ENCODE measurements at regions not wholly inside any gene's neighbourhood (a gene's known extent, or its start where the extent isn't known, plus 50 kb on each side); places are given as distances from the start of the nearest gene placed in this dataset.

DNA sequence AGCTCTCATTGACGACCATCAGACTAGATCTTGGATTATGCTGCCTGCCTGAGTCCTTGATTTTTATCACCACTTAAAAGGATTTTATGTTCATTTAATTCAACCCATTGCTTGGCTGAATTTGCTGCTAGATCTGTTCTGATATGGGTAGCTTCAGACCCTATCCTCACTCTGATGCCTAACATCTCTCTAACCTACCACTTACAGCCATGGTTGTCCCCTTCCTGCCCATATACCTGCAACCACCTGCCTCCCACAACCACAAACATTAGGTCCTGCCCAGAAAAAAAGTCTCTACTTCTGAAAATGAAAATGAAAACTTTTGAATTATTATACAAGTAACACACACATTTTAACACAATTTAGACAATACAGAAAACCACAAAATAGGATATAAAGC is 310.8 kb downstream of the HNRNPD start:
- intact Hi-C loops (cut with DNase I) = no loop called here
- DNase-seq (no peak), ATAC-seq (no peak)
- H3K4me3 ChIP-seq = no peak overlapping the region
- H3K9me3 ChIP-seq = no peaks in the 10 kb centered on the region
- H3K27me3 ChIP-seq = no peaks in the 10 kb centered on the region
- H3K4me1 ChIP-seq = no peaks in the 10 kb centered on the region
- no peak overlapping the region for H3K27ac ChIP-seq
- no peaks in the 10 kb centered on the region for H3K36me3 ChIP-seq
- TF ChIP-seq, protein P1, sequence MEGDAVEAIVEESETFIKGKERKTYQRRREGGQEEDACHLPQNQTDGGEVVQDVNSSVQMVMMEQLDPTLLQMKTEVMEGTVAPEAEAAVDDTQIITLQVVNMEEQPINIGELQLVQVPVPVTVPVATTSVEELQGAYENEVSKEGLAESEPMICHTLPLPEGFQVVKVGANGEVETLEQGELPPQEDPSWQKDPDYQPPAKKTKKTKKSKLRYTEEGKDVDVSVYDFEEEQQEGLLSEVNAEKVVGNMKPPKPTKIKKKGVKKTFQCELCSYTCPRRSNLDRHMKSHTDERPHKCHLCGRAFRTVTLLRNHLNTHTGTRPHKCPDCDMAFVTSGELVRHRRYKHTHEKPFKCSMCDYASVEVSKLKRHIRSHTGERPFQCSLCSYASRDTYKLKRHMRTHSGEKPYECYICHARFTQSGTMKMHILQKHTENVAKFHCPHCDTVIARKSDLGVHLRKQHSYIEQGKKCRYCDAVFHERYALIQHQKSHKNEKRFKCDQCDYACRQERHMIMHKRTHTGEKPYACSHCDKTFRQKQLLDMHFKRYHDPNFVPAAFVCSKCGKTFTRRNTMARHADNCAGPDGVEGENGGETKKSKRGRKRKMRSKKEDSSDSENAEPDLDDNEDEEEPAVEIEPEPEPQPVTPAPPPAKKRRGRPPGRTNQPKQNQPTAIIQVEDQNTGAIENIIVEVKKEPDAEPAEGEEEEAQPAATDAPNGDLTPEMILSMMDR (IDR thresholded peaks at IDR 0.05) = no peak

DNA sequence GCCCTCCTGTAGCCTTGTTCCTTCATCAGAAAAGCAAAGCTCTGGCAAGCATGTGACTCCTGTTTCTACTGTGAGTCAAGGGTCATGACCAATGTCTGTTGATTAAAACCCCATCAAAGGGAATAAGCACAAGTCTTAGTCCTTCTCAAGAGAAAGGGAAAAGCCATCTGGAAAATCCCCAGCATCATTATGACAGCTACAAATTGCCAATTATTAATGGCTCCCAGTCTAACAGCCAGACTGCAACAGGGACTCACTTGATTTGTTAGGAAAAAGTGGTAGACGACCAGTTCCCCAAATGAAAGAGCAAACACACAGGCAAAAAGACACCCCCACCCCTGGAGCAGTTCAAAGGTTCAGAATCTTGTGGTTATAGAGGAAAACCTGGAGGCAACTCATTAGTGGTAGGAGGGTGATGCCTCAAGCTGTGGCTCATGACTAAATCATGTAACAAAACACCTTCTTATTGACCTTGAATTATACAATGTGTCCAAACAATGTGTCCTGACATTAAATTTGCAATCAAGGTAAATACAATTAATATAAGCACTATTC is 315.7 kb downstream of the HNRNPD start:
- no peak overlapping the region for H3K4me3 ChIP-seq
- no peaks in the 10 kb centered on the region for H3K9me3 ChIP-seq
- no peak overlapping the region for H3K27ac ChIP-seq
- no peaks in the 10 kb centered on the region for H3K4me1 ChIP-seq
- TF ChIP-seq, protein P1 (IDR thresholded peaks at IDR 0.05) = no peak
- H3K27me3 ChIP-seq = no peaks in the 10 kb centered on the region
- no peaks in the 10 kb centered on the region for H3K36me3 ChIP-seq
- no peak for ATAC-seq
- DNase-seq = no peak
- intact Hi-C loops (cut with DNase I) = no loop called here

DNA sequence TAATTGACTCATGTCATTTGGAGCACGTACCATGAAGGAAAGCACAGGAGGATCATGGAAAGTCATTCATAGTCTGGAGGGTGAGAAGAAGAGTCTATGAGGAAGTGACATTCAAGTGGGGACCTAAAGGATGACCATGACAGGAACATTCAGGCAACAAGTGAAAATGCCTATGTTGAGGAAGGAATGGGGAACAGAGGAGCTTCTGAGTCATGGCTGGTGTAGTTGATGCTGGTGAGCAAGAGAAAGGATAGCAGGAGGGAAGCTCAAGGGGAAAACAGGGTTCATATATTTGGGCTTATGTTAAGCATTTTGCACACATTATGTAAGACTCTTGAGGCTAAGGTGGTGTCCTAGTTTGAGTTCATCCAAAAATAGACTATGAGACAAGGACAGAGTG is 318.6 kb downstream of the HNRNPD start:
- Histone ChIP-seq H3K9me3 (no peaks in the 10 kb centered on the region), H3K4me3 (no peak overlapping the region), H3K4me1 (no peaks in the 10 kb centered on the region), H3K27ac (no peak overlapping the region), H3K27me3 (no peaks in the 10 kb centered on the region), H3K36me3 (no peaks in the 10 kb centered on the region)
- ATAC-seq = no peak
- intact Hi-C loops (cut with DNase I) = no loop called here
- no peak for DNase-seq
- TF ChIP-seq, protein P1 (IDR thresholded peaks at IDR 0.05) = no peak

DNA sequence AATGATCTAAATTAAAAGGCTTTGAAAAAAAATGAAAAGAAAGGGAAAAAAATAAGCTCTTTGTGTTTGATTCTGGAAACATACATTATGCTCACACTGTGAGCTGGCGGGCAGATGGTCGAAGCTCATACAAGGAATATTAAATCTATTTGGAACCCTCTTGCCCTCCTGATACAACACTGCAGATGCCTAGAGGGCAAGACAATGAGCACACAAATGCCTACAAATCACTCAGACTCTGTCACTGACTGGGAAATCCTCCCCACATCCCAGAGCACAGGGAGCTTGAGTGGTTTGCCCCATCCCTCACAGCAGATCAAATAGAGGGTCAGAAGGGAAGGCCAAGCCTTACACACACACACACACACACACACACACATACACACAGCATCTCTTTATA is 320.4 kb downstream of the HNRNPD start:
- ATAC-seq = no peak
- no peak overlapping the region for H3K4me3 ChIP-seq
- no peaks in the 10 kb centered on the region for H3K4me1 ChIP-seq
- intact Hi-C loops (cut with DNase I) = no loop called here
- no peaks in the 10 kb centered on the region for H3K9me3 ChIP-seq
- DNase-seq = no peak
- no peak overlapping the region for H3K27ac ChIP-seq
- TF ChIP-seq, protein P1 (IDR thresholded peaks at IDR 0.05) = no peak
- no peaks in the 10 kb centered on the region for H3K36me3 ChIP-seq
- no peaks in the 10 kb centered on the region for H3K27me3 ChIP-seq

DNA sequence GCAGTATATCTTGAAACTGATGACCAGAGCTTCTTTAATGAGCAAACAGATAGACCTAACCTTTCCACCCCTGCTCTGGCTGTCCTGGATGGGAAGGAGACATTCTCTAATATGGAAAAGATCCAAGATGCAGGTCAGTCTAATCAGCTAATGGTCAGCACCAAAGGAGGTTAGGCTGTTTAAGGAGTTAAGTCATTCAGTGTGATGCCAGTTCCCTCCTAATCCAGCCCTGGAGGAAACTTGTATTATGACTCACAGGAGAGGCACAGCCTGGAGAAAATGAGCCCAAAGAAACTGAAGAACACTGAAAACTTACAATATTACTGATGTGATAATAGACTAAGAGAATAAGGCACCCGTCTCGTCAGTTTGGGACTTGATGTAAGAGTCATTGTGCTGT is 323.0 kb downstream of the HNRNPD start:
- H3K9me3 ChIP-seq = no peaks in the 10 kb centered on the region
- no peaks in the 10 kb centered on the region for H3K4me1 ChIP-seq
- no peak overlapping the region for H3K4me3 ChIP-seq
- ATAC-seq (no peak), DNase-seq (no peak)
- intact Hi-C loops (cut with DNase I) = no loop called here
- H3K27ac ChIP-seq = no peak overlapping the region
- TF ChIP-seq, protein P1 (IDR thresholded peaks at IDR 0.05) = no peak
- no peaks in the 10 kb centered on the region for H3K36me3 ChIP-seq
- H3K27me3 ChIP-seq = peaks cover 0 to 19% of the 10 kb centered on the region in 2 donors
